ENCODE measurements at regions not wholly inside any gene's neighbourhood (a gene's known extent, or its start where the extent isn't known, plus 50 kb on each side); places are given as distances from the start of the nearest gene placed in this dataset.

GRCh38 chr6:74953708-74954107, 252.1 kb downstream of the COL12A1 start:
- Histone ChIP-seq H3K27me3 (ENCODE audit: control insufficient read depth, low read length) (no peaks in the 10 kb centered on the region), H3K4me2 (ENCODE audit: low read length) (no peak overlapping the region), H3K4me1 (ENCODE audit: control insufficient read depth, low read length) (no peaks in the 10 kb centered on the region), H3F3A (ENCODE audit: control insufficient read depth, insufficient read depth) (no peaks in the 10 kb centered on the region), H3K27ac (ENCODE audit: low read depth, low read length) (no peak overlapping the region), H3K79me2 (ENCODE audit: control insufficient read depth, low read length) (no peaks in the 10 kb centered on the region), H3K9me3 (ENCODE audit: control insufficient read depth, insufficient read depth, low read length) (no peaks in the 10 kb centered on the region), H3K36me3 (ENCODE audit: control insufficient read depth, low read length) (no peaks in the 10 kb centered on the region), H3K9me2 (replicated peaks; ENCODE audit: control insufficient read depth, low read length) (no peaks in the 10 kb centered on the region), H3K4me3 (ENCODE audit: low read length) (no peak overlapping the region), H4K20me1 (ENCODE audit: control insufficient read depth, insufficient read depth, low read depth, low read length) (no peaks in the 10 kb centered on the region)
- TF ChIP-seq CTCF (IDR thresholded peaks at IDR 0.05; ENCODE audit: low read depth, low read length, poor library complexity, severe bottlenecking) (no peak), EZH2phosphoT487 (IDR thresholded peaks at IDR 0.05; ENCODE audit: borderline replicate concordance, low read length) (no peak)

- no peaks in the 10 kb centered on the region for H3F3A ChIP-seq (ENCODE audit: control insufficient read depth, insufficient read depth)
- no peaks in the 10 kb centered on the region for H3K79me2 ChIP-seq (ENCODE audit: control insufficient read depth, low read length)
- no peak overlapping the region for H3K4me3 ChIP-seq (ENCODE audit: low read length)
- H3K27ac ChIP-seq (ENCODE audit: low read depth, low read length), result no peak overlapping the region
- no peaks in the 10 kb centered on the region for H3K27me3 ChIP-seq (ENCODE audit: control insufficient read depth, low read length)
- H3K4me2 ChIP-seq (ENCODE audit: low read length), result no peak overlapping the region
- no peaks in the 10 kb centered on the region for H3K9me2 ChIP-seq (replicated peaks; ENCODE audit: control insufficient read depth, low read length)
- TF ChIP-seq CTCF (IDR thresholded peaks at IDR 0.05; ENCODE audit: low read depth, low read length, poor library complexity, severe bottlenecking) (no peak), EZH2phosphoT487 (IDR thresholded peaks at IDR 0.05; ENCODE audit: borderline replicate concordance, low read length) (no peak)
- H3K4me1 ChIP-seq (ENCODE audit: control insufficient read depth, low read length), result no peaks in the 10 kb centered on the region
- H3K9me3 ChIP-seq (ENCODE audit: control insufficient read depth, insufficient read depth, low read length), result no peaks in the 10 kb centered on the region
- no peaks in the 10 kb centered on the region for H3K36me3 ChIP-seq (ENCODE audit: control insufficient read depth, low read length)
- H4K20me1 ChIP-seq (ENCODE audit: control insufficient read depth, insufficient read depth, low read depth, low read length), result no peaks in the 10 kb centered on the region
These were observed 258.9 kb downstream of the COL12A1 start for GRCh38 chr6:74946961-74947360.

GRCh38 chr6:74942130-74942529, 263.7 kb downstream of the COL12A1 start:
- TF ChIP-seq CTCF (IDR thresholded peaks at IDR 0.05; ENCODE audit: low read depth, low read length, poor library complexity, severe bottlenecking), result no peak
- no peak for TF ChIP-seq EZH2phosphoT487 (IDR thresholded peaks at IDR 0.05; ENCODE audit: borderline replicate concordance, low read length)
- no peaks in the 10 kb centered on the region for H3K36me3 ChIP-seq (ENCODE audit: control insufficient read depth, low read length)
- no peaks in the 10 kb centered on the region for H4K20me1 ChIP-seq (ENCODE audit: control insufficient read depth, insufficient read depth, low read depth, low read length)
- H3K9me3 ChIP-seq (ENCODE audit: control insufficient read depth, insufficient read depth, low read length), result no peaks in the 10 kb centered on the region
- H3K27ac ChIP-seq (ENCODE audit: low read depth, low read length), result no peak overlapping the region
- H3K4me1 ChIP-seq (ENCODE audit: control insufficient read depth, low read length), result no peaks in the 10 kb centered on the region
- no peaks in the 10 kb centered on the region for H3F3A ChIP-seq (ENCODE audit: control insufficient read depth, insufficient read depth)
- H3K4me3 ChIP-seq (ENCODE audit: low read length), result no peak overlapping the region
- H3K4me2 ChIP-seq (ENCODE audit: low read length), result no peak overlapping the region
- no peaks in the 10 kb centered on the region for H3K9me2 ChIP-seq (replicated peaks; ENCODE audit: control insufficient read depth, low read length)
- no peaks in the 10 kb centered on the region for H3K79me2 ChIP-seq (ENCODE audit: control insufficient read depth, low read length)
- no peaks in the 10 kb centered on the region for H3K27me3 ChIP-seq (ENCODE audit: control insufficient read depth, low read length)

- Histone ChIP-seq H3K27ac (ENCODE audit: low read depth, low read length) (no peak overlapping the region), H3K79me2 (ENCODE audit: control insufficient read depth, low read length) (no peaks in the 10 kb centered on the region), H3K4me2 (ENCODE audit: low read length) (no peak overlapping the region), H4K20me1 (ENCODE audit: control insufficient read depth, insufficient read depth, low read depth, low read length) (no peaks in the 10 kb centered on the region), H3K4me3 (ENCODE audit: low read length) (no peak overlapping the region), H3K27me3 (ENCODE audit: control insufficient read depth, low read length) (no peaks in the 10 kb centered on the region), H3K9me3 (ENCODE audit: control insufficient read depth, insufficient read depth, low read length) (no peaks in the 10 kb centered on the region), H3K36me3 (ENCODE audit: control insufficient read depth, low read length) (no peaks in the 10 kb centered on the region), H3F3A (ENCODE audit: control insufficient read depth, insufficient read depth) (no peaks in the 10 kb centered on the region), H3K4me1 (ENCODE audit: control insufficient read depth, low read length) (no peaks in the 10 kb centered on the region), H3K9me2 (replicated peaks; ENCODE audit: control insufficient read depth, low read length) (no peaks in the 10 kb centered on the region)
- TF ChIP-seq CTCF (IDR thresholded peaks at IDR 0.05; ENCODE audit: low read depth, low read length, poor library complexity, severe bottlenecking) (no peak), EZH2phosphoT487 (IDR thresholded peaks at IDR 0.05; ENCODE audit: borderline replicate concordance, low read length) (no peak)
These were observed 264.4 kb downstream of the COL12A1 start for GRCh38 chr6:74941424-74941823.
